GM18502 (cell line): ENCODE measurements at regions not wholly inside any gene's neighbourhood (a gene's known extent, or its start where the extent isn't known, plus 50 kb on each side); places are given as distances from the start of the nearest gene placed in this dataset.

Source experiments
- ATAC-seq: cut with Tn5 transposase; IDR thresholded peaks from one replicate; pipeline ENCODE4 v1.9.1; 2021; ENCODE audit warnings: mild to moderate bottlenecking; ENCODE audit not compliant: unreplicated experiment, poor library complexity

DNA sequence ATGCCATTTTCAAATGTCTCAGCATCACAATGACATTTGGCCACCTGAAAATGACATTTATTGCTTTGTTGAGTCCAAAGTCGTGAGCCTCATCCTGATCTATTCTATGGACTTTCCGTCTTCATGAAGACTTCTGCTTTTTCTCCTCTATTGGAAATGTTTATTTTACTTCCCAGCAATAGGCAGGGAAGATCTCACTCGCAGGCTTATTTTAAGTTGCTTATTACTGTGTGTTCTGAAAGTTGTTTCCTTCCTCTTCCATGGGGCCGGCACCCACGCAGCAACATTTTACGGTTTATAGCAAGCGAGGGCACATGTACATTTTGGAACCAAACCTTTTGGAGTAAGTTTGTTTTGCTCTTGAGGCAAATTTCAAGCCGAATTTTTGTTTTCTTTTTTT is 221.0 kb upstream of the KLF6 start:
- no peak for ATAC-seq

- ATAC-seq = no peak
Measured at GRCh38 chr10:4004990-4005389, 220.0 kb upstream of the KLF6 start.

GRCh38 chr10:4004144-4004543 is 219.1 kb upstream of the KLF6 start:
- no peak for ATAC-seq

DNA sequence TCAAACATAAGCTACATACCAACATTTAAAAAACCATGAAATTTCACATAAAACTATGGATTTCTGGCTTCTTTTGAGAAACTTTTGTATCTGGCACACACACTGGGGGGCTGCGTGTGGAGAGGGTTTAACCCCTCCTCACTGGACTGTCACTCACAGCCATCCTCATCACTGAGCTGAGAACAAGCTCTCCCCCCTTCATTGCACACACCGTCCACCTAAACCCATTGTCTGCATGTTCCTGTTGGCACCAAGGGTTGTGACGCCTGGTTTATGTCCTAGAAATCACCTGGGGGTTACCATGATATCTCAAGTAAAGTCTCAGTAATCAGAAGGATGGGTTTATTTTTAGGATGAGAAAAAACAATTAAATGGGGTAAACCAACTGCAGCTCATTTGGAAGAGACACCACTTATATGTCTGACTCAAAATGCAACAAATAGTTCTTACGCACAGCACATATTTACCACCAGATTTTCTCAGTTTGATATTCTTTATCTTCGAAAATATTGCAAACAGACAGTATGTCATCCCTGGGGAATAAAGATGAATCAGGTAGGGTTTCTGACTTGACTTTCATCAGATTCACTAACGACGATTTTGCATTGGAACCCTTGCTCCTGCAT is 218.5 kb upstream of the KLF6 start:
- peak; percentile 58 for ATAC-seq

GRCh38 chr10:4001811-4002210 is 216.8 kb upstream of the KLF6 start:
- ATAC-seq = no peak

- ATAC-seq = no peak
Measured at GRCh38 chr10:3999642-4000041, 214.6 kb upstream of the KLF6 start.

GRCh38 chr10:3996697-3997096 is 211.7 kb upstream of the KLF6 start:
- no peak for ATAC-seq

DNA sequence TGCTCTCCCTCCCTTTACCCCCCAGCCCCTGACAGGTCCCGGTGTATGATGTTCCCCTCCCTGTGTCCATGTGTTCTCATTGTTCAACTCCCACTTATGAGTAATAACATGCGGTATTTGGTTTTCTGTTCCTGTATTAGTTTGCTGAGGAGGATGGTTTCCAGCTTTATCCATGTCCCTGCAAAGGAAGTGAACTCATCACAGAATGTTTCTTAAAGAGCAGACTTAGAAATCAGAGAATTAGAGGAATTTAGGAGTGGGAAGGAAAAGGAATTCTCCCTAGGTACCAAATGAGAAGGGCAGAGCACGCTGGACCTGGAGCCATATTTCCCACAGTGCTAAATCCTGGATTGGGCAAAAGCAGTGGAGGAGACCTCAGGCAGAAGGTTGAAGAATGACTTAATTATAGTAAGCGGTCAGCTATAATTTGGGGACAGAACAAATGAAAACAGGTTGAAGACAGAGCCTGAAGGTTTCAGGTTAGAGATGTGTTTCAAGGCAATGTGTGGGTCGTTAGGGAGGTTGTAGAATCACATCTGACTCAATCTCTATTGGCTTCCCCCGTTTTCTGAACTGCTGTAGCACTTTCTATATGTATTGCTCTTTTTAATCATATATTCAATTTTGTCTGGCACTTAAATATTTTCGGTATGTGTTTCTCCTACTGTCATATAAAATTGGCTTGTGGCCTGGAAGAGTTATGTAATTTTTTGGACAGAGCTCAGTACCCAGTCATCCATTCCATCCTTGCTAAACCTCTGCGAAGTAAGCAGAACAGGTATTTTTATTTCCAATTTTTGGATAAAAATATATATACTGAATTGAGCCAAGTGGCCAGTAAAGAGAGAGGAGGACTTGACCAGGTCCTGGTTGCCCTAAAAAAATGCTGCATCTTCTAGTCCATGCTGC is 210.5 kb upstream of the KLF6 start:
- no peak for ATAC-seq

GRCh38 chr10:3992382-3993178 is 207.6 kb upstream of the KLF6 start:
- no peak for ATAC-seq

DNA sequence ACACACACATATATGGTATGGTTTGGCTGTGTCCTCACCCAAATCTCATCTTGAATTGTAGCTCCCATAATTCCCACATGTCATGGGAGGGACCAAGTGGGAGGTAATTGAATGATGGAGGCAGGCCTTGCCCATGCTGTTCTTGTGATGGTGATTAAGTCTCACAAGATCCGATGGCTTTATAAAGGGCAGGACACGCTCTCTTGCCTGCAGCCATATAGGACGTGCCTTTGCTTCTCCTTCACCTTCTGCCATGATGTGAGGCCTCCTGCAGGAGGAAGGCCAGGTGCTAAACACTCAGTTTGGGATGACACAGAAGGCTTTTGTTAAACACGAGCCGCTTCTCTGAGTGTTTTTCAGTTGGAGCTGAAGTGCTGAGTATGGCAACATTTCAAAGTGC is 205.3 kb upstream of the KLF6 start:
- ATAC-seq = no peak

DNA sequence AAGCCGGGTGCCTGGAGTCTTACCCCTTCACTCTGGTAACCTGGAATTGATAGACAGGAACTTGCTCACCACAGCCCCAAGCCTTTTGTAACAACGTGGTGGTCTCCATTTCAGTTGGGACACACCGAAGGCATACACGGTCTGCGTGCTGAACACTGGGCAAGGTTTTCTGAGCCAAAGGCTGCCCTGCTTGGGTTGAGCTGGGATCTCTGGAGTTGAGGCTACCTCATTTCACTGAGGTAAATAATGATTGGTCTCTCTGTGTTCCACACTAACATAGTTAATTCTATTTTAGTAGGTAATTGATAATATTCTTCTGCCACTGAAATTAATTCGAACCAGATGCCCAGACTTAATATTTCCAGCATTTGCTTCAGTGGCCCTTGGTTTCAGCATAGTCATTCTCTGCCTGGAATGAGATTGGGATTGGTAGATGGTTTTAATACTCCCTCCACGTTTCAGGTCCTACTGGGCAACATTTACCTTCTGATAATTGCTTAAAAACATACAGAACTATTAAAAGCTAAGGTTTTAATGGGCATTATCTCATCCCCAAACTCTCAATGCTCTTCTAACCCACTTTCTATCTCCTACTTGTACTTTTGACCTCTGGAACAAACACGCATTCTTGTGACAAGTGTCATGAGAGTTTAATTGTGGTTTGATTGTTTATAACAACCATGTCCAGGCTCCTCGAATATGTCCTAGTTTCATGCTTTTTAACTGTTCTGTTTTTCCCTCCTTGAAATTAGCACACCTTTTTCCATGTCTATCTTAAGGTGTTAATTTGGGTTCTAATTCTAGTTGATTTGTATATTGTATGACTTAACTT is 202.3 kb upstream of the KLF6 start:
- no peak for ATAC-seq

DNA sequence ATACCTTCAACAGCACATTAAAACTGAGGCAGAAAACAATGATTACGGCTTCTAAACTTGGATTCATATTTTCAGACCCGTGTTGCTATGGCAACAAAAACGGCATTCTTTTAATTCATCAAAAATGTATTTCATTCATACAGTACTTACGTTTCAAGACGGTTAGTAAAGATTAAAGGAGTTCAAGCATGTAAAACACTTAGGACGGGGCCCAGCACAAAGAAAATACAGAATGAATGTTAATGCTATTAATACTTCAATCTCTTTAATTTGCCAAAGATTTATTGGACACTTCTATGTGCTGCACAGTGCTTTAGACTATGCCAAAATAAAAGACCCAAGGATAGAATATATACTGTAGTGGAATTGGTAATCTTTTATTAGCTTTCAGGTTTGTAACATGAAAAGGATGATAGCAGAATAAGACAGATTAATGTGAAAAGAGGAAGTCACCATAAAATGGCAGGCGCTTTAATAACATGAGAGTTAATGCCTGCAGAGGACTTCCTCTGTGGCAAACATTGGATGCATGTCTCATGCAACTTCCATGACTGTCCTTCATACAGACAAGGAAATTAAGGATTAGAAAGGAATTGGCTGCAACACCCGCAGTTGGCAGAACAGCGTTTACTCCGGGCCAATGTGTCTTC is 201.6 kb upstream of the KLF6 start:
- ATAC-seq = no peak

- ATAC-seq = no peak
Measured at GRCh38 chr10:3982746-3983442, 197.9 kb upstream of the KLF6 start.

DNA sequence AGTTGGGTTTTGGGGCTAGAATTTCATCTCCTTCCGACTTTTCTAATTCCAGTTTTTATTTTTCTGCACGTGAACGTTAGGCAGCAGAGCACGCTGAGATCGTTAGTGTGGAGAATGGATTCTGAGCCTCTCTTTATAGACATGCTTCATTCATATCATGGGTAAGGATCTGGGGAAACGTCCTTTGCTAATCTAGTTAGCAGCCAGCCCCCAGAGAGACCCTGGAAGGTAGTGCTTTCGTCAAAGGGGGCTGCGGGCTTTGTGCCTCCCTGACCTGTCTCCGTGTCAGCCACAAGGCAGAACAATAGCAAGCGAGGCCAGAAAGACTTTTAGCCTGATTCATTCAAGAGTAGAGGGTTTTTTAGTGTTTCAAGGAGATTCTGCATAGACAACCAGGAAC is 196.3 kb upstream of the KLF6 start:
- ATAC-seq = no peak

- no peak for ATAC-seq
Measured at GRCh38 chr10:3980660-3981059, 195.7 kb upstream of the KLF6 start.

DNA sequence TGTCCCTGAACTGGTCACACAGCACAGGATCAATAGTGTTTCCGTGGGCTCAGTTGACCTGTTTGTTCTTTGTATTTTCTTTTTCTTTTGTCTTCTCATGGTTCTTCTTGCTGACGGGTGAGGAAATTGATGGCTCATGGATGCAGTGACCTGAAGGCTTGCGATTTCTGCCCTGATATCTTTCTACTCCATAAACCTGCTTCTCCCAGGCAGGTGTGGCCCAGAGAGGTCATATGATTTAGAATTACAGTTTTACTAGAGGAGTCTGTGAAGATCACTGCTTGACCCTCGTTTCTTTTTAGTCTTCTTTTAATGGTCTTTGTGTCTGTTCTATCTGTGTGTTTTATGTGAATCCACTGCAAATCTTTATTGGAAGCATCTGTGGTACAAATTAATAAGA is 195.1 kb upstream of the KLF6 start:
- ATAC-seq = no peak

DNA sequence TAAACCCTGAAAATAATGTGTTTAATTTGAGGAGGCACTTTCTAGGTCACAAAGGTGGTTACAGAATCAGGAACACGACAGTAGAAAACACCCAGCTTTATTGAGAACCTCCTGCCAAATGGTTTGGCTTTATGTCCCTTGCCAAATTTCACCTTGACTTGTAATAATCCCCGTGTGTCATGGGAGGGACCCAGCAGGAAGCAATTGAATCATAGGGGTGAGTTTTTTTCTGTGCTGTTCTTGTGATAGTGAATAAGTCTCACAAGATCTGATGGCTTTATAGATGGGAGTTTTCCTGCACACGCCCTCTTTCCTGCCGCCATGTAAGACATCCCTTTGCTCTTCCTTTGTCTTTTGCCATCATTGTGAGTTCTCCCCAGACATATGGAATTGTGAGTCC is 193.8 kb upstream of the KLF6 start:
- no peak for ATAC-seq

GRCh38 chr10:3978174-3978573 is 193.2 kb upstream of the KLF6 start:
- ATAC-seq = no peak

DNA sequence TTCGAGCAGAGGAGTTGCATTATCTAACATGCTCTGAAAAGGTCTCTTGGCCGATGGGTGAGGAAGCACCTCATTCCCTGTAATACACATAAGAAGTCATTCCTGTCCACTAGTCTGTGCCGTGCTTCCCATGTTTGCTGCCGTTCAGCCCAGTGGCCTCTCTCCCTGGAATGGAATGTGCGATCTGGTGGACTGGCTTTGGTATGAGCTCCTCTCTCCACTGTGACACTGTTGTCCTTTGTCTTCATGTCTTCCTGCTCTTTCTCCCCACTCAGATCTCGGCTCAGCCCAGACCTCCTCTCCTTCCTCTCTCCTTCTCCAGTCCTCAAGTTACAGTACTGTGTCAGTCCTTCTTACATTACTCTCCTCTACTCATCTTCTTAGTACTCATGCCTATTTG is 192.8 kb upstream of the KLF6 start:
- ATAC-seq = no peak
